ENCODE measurements at regions not wholly inside any gene's neighbourhood (a gene's known extent, or its start where the extent isn't known, plus 50 kb on each side); places are given as distances from the start of the nearest gene placed in this dataset.

DNA sequence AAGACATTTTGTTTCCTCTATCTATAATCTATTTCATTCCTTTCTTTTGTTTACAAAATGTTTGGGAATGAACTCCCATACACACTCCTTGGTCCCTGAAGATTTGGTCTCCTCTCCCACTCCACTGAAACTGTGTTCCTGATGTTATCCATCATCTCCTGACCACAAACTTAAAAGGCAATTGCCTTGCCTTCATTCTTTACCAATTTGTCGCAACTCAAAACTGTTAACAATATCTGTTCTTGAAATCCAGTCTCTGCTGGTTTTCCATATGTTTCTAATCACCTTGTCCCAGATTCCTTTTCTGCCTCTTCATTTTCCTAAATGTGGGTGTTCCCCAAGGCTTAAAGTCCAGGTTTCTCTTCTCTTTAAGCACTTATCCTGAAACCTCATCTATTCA, 262.2 kb upstream of the TTC29 start:
- DNase-seq (ENCODE audit: low read depth), result no peak
- no peak overlapping the region for H3K4me3 ChIP-seq (ENCODE audit: low read depth, low read length)
- TF ChIP-seq, protein P1, sequence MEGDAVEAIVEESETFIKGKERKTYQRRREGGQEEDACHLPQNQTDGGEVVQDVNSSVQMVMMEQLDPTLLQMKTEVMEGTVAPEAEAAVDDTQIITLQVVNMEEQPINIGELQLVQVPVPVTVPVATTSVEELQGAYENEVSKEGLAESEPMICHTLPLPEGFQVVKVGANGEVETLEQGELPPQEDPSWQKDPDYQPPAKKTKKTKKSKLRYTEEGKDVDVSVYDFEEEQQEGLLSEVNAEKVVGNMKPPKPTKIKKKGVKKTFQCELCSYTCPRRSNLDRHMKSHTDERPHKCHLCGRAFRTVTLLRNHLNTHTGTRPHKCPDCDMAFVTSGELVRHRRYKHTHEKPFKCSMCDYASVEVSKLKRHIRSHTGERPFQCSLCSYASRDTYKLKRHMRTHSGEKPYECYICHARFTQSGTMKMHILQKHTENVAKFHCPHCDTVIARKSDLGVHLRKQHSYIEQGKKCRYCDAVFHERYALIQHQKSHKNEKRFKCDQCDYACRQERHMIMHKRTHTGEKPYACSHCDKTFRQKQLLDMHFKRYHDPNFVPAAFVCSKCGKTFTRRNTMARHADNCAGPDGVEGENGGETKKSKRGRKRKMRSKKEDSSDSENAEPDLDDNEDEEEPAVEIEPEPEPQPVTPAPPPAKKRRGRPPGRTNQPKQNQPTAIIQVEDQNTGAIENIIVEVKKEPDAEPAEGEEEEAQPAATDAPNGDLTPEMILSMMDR (conservative IDR thresholded peaks at IDR 0.05; ENCODE audit: low read depth, low read length), result no peak

DNA sequence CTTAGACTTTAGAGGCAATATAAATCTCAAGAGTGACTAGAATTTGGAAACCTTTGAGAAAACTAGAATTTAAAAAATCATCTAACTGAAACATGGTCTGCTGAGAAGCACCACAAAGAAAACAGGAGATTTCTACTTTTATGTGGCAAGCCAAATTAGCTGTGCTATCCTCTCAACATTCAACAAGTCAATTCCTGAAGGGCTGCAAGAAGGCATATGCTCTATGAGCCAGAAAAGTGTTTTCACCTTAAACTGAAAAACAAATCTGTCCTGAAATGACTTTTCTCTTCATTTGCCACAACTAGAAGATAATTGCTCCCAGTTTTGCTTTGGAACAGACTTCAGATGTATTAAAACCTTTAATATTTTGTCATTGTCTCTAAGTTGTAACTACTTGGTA, 263.2 kb upstream of the EDNRA start:
- no peak overlapping the region for H3K4me3 ChIP-seq (ENCODE audit: low read depth, low read length)
- TF ChIP-seq, protein P1 (conservative IDR thresholded peaks at IDR 0.05; ENCODE audit: low read depth, low read length), result no peak
- no peak for DNase-seq (ENCODE audit: low read depth)

DNA sequence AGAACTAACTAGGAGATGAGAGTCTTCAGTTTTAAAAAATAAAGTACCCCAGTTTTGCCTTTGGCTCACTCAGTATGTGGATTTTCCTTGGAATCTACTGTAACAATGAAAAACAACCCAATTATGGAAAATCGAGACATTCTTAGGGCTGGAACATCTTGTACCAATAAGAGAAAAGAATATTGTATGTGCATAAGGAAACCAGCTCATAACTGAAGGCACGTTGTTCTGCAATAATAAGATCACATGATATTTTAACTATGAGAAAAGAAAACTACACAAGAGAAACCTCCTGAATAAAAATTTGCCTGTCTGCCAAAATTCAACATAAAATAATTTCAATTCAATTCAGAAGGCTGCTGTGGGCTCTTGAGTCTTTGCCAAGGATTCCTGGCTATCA, 261.8 kb upstream of the EDNRA start:
- peak; percentile 14 for DNase-seq (ENCODE audit: low read depth)
- TF ChIP-seq, protein P1 (conservative IDR thresholded peaks at IDR 0.05; ENCODE audit: low read depth, low read length), result no peak
- H3K4me3 ChIP-seq (ENCODE audit: low read depth, low read length), result no peak overlapping the region

DNA sequence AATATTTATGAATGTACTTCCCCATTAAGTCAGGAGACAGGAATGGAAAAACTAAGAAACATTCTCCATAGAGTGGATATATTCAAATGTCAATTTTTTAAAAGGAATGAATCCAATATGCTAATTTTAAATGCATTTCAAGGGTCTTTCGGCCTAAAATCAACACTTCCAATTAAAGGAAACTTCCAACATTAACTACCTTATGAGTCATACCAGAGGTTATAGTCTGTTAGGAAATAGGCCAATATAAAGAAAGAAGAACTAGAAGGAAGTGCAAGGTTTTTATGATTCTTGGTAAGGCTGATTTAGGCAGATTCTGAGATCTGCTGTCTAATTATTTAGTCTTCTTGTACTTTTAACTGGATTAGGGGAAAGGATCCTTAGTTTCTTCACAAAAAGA, 260.1 kb upstream of the EDNRA start:
- DNase-seq (ENCODE audit: low read depth), result peak; percentile 21
- TF ChIP-seq, protein P1 (conservative IDR thresholded peaks at IDR 0.05; ENCODE audit: low read depth, low read length), result no peak
- no peak overlapping the region for H3K4me3 ChIP-seq (ENCODE audit: low read depth, low read length)

DNA sequence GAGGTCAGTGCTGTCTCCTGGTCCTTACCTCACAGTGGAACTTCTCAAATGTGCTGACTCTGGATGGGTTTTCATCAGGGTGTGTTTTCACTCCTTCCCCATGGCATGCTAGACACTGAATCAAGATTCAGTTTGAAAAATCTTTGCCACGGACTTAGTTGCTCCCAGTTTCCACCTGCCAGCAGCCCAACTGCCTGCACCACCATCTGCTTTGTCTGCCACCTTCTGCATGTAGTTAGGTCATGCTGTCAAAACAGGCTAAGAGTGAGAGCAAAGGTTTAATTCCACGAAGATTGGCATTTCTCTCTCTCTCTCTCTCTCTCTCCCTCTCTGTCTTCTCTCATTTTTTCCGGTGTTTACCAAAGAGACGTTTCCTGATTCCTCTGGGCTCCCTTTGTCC, 258.0 kb upstream of the EDNRA start:
- no peak overlapping the region for H3K4me3 ChIP-seq (ENCODE audit: low read depth, low read length)
- no peak for DNase-seq (ENCODE audit: low read depth)
- TF ChIP-seq, protein P1 (conservative IDR thresholded peaks at IDR 0.05; ENCODE audit: low read depth, low read length), result no peak

DNA sequence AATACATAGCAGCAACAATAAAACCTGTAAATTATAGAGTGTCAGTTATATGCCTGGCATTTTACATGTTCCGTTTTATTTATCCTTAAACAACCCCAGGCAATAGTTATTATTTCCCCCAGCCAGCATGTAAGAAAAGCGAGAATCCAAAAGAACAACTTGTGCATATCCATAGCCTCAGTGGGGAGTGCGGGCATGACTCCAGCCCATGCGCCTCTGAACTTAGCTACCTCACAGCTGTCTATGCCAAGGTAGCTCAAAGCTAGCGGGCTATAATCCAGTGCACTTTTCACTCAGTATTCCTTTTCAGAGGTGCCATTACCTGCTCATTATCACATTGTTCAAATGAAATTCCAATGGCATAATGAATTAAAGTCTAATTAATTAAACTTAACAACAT, 257.3 kb upstream of the EDNRA start:
- DNase-seq (ENCODE audit: low read depth), result no peak
- TF ChIP-seq, protein P1 (conservative IDR thresholded peaks at IDR 0.05; ENCODE audit: low read depth, low read length), result no peak
- no peak overlapping the region for H3K4me3 ChIP-seq (ENCODE audit: low read depth, low read length)

DNA sequence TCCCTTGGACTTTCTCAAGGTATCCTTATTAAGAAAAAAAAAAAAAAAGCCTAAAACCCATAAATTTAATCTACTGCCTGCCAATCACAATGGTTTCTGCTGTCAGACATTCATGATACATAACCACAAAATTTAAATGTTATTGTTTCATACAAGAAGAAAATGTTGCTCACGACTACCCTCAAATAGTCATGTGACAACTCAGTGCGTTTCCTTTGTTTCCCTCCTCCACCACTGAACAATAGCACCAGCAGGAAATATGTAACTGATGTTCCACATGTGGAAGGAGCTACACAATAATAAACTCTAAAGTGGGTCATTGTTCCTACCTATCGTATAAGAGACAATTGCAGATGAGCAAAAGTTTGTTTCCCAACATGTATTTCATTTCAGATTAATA, 244.1 kb upstream of the EDNRA start:
- DNase-seq (ENCODE audit: low read depth), result no peak
- TF ChIP-seq, protein P1 (conservative IDR thresholded peaks at IDR 0.05; ENCODE audit: low read depth, low read length), result no peak
- no peak overlapping the region for H3K4me3 ChIP-seq (ENCODE audit: low read depth, low read length)
